ENCODE measurements at regions not wholly inside any gene's neighbourhood (a gene's known extent, or its start where the extent isn't known, plus 50 kb on each side); places are given as distances from the start of the nearest gene placed in this dataset.

GRCh38 chr9:82799286-82799685 is 263.7 kb downstream of the RASEF start:
- TF ChIP-seq CTCF (IDR thresholded peaks at IDR 0.05) = no peak
- no peak for TF ChIP-seq POLR2A (IDR thresholded peaks at IDR 0.05)

Data from esophagus squamous epithelium (tissue), 4 donors.